Gastroesophageal sphincter (tissue), 4 donors: ENCODE measurements at regions not wholly inside any gene's neighbourhood (a gene's known extent, or its start where the extent isn't known, plus 50 kb on each side); places are given as distances from the start of the nearest gene placed in this dataset.

Experiments used
- ATAC-seq: fragments of 150-250 bp; one replicate; pipeline ENCODE4 v1.9.1; 2016; ENCODE audit warnings: mild to moderate bottlenecking, moderate library complexity
- H3K27ac ChIP-seq, 4 donors: fragments of 200-600 bp; sonication (generic) in 3 of 4; 1 replicate in 3 of 4; 2 replicates in 1 of 4; pipeline ENCODE4 v1.5.1; 2016 to 2019
- H3K27me3 ChIP-seq: fragments of 200-600 bp; sonication (generic); one replicate; pipeline ENCODE4 v1.5.1; 2019
- H3K36me3 ChIP-seq, 2 donors: fragments of 200-600 bp; sonication (generic); one replicate each; pipeline ENCODE4 v1.5.1; 2019; ENCODE audit warnings: control low read depth in 1 of 2
- H3K4me1 ChIP-seq, 3 donors: fragments of 200-600 bp; sonication (generic); 1 replicate in 2 of 3; 2 replicates in 1 of 3; pipeline ENCODE4 v1.5.1; 2016 to 2019; ENCODE audit warnings: control low read depth in 2 of 3
- H3K4me3 ChIP-seq, 2 donors: fragments of 200-600 bp; sonication (generic); one replicate each; pipeline ENCODE4 v1.5.1; 2019; ENCODE audit warnings: mild to moderate bottlenecking in 1 of 2, moderate library complexity in 1 of 2
- H3K9me3 ChIP-seq, 3 donors: fragments of 200-600 bp; sonication (generic); one replicate each; pipeline ENCODE4 v1.5.1; 2017 to 2019; ENCODE audit warnings: control low read depth in 2 of 3
- CTCF ChIP-seq, 4 experiments: fragments of 200-600 bp in 2 of 4; fragments of 450-650 bp in 2 of 4; sonication (generic) in 1 of 4; IDR thresholded peaks; one replicate each; pipeline ENCODE4 v1.5.1; 2017 to 2019; ENCODE audit warnings: antibody characterized with exemption in 4 of 4, mild to moderate bottlenecking in 2 of 4, moderate library complexity in 2 of 4
- EP300 ChIP-seq: sonication (generic); formaldehyde crosslinking; IDR thresholded peaks from one replicate; pipeline ENCODE4 v1.6.1; 2017; ENCODE audit warnings: antibody characterized with exemption, mild to moderate bottlenecking
- POLR2A ChIP-seq, 2 donors: fragments of 450-650 bp; IDR thresholded peaks; one replicate each; pipeline ENCODE4 v1.6.1; 2017; ENCODE audit warnings: antibody characterized with exemption in 2 of 2, mild to moderate bottlenecking in 2 of 2, moderate library complexity in 1 of 2
- POLR2AphosphoS5 ChIP-seq: sonication (generic); formaldehyde crosslinking; IDR thresholded peaks from one replicate; pipeline ENCODE4 v1.6.1; 2017; ENCODE audit warnings: antibody characterized with exemption
- WGBS, 2 donors: methylation state at CpG; one replicate each; pipeline ENCODE4 v1.1.5; 2018; ENCODE audit warnings: low coverage in 1 of 2; 5-methylcytosine and 5-hydroxymethylcytosine counted together

GRCh38 chr10:4094751-4095150 is 309.7 kb upstream of the KLF6 start:
- H3K4me1 ChIP-seq = no peaks in the 10 kb centered on the region
- ATAC-seq = no peak
- H3K36me3 ChIP-seq = no peaks in the 10 kb centered on the region
- WGBS, 2 donors = 76 to 88% methylated on average over 2 of the region's 2 CpGs
- H3K4me3 ChIP-seq = no peak overlapping the region
- H3K27ac ChIP-seq = no peak overlapping the region
- H3K9me3 ChIP-seq = no peaks in the 10 kb centered on the region
- no peaks in the 10 kb centered on the region for H3K27me3 ChIP-seq
- TF ChIP-seq POLR2AphosphoS5 (no peak), POLR2A (IDR thresholded peaks at IDR 0.05) (no peak), CTCF (IDR thresholded peaks at IDR 0.05) (no peak)

- WGBS, 2 donors = 81 to 97% methylated on average over 5 of the region's 5 CpGs
- H3K4me1 ChIP-seq = no peaks in the 10 kb centered on the region
- H3K27ac ChIP-seq = no peak overlapping the region
- no peaks in the 10 kb centered on the region for H3K9me3 ChIP-seq
- ATAC-seq = no peak
- TF ChIP-seq EP300 (no peak), POLR2AphosphoS5 (no peak), POLR2A (IDR thresholded peaks at IDR 0.05) (no peak), CTCF (IDR thresholded peaks at IDR 0.05) (no peak)
- H3K36me3 ChIP-seq = no peaks in the 10 kb centered on the region
- H3K4me3 ChIP-seq = no peak overlapping the region
- no peaks in the 10 kb centered on the region for H3K27me3 ChIP-seq
Measured at GRCh38 chr10:4093438-4093837, 308.4 kb upstream of the KLF6 start.

GRCh38 chr10:4088354-4089066 is 303.5 kb upstream of the KLF6 start:
- Histone ChIP-seq H3K9me3 (no peaks in the 10 kb centered on the region), H3K4me3 (no peak overlapping the region), H3K27me3 (no peaks in the 10 kb centered on the region), H3K4me1 (peaks cover under 1 to 21% (median 2%) of the 10 kb centered on the region in 3 donors), H3K36me3 (no peaks in the 10 kb centered on the region), H3K27ac (no peak overlapping the region)
- ATAC-seq = no peak
- TF ChIP-seq EP300 (no peak), CTCF (IDR thresholded peaks at IDR 0.05) (no peak), POLR2A (IDR thresholded peaks at IDR 0.05) (no peak), POLR2AphosphoS5 (no peak)
- WGBS, 2 donors = 92 to 95% methylated on average over 11 of the region's 14 CpGs

GRCh38 chr10:4086131-4086898 is 301.3 kb upstream of the KLF6 start:
- H3K27me3 ChIP-seq = no peaks in the 10 kb centered on the region
- H3K4me1 ChIP-seq = peaks cover 3 to 38% (median 8%) of the 10 kb centered on the region in 3 donors
- peak overlapping the region in 1 of 2 donors; percentile 16 for H3K4me3 ChIP-seq
- TF ChIP-seq CTCF (IDR thresholded peaks at IDR 0.05) (no peak), POLR2AphosphoS5 (no peak), EP300 (no peak), POLR2A (IDR thresholded peaks at IDR 0.05) (no peak)
- ATAC-seq = no peak
- 27 to 35% methylated on average over 14 of the region's 14 CpGs for WGBS, 2 donors
- H3K9me3 ChIP-seq = no peaks in the 10 kb centered on the region
- H3K27ac ChIP-seq = peak overlapping the region in 3 of 4 donors; percentile 14 to 58 (median 25)
- H3K36me3 ChIP-seq = no peaks in the 10 kb centered on the region
